Astrocyte (in vitro differentiated cells and primary cell): ENCODE measurements at regions not wholly inside any gene's neighbourhood (a gene's known extent, or its start where the extent isn't known, plus 50 kb on each side); places are given as distances from the start of the nearest gene placed in this dataset.

Experiments used
- DNase-seq: peaks from one replicate; pipeline ENCODE4 v3.0.0-alpha.2; 2010; ENCODE audit warnings: low read depth
- FAIRE-seq: peaks from 2 replicates; lab custom pipeline; 2011; peaks lifted over from hg19 to GRCh38; lab: Jason Lieb, UNC
- H2AFZ ChIP-seq: 2 replicates; pipeline ENCODE4 v1.6.0; 2012; ENCODE audit warnings: low read depth, low read length, inconsistent platforms
- H3K27ac ChIP-seq: 2 replicates; pipeline ENCODE4 v1.5.1; 2011; ENCODE audit warnings: low read depth, low read length, inconsistent platforms
- H3K27me3 ChIP-seq: 2 replicates; pipeline ENCODE4 v1.6.0; 2011; ENCODE audit warnings: low read length, inconsistent platforms; ENCODE audit not compliant: insufficient read depth
- H3K36me3 ChIP-seq: 2 replicates; pipeline ENCODE4 v1.5.1; 2011; ENCODE audit warnings: low read length, inconsistent platforms; ENCODE audit not compliant: insufficient read depth
- H3K4me1 ChIP-seq: 2 replicates; pipeline ENCODE4 v1.5.1; 2011; ENCODE audit warnings: low read length, inconsistent platforms; ENCODE audit not compliant: insufficient read depth
- H3K4me2 ChIP-seq: 2 replicates; pipeline ENCODE4 v1.6.0; 2012; ENCODE audit warnings: low read length, inconsistent platforms
- H3K4me3 ChIP-seq: 2 replicates; pipeline ENCODE4 v1.5.1; 2011; ENCODE audit warnings: low read depth, mild to moderate bottlenecking, low read length, inconsistent platforms; ENCODE audit not compliant: insufficient read depth
- H3K79me2 ChIP-seq: 2 replicates; pipeline ENCODE4 v1.6.0; 2012; ENCODE audit warnings: mild to moderate bottlenecking, low read length, inconsistent platforms; ENCODE audit not compliant: insufficient read depth
- H3K9ac ChIP-seq: 2 replicates; pipeline ENCODE4 v1.6.0; 2012; ENCODE audit warnings: mild to moderate bottlenecking, low read length, inconsistent platforms
- H3K9me3 ChIP-seq: 2 replicates; pipeline ENCODE4 v1.5.1; 2012; ENCODE audit warnings: low read depth, mild to moderate bottlenecking, low read length, inconsistent platforms; ENCODE audit not compliant: insufficient read depth
- H4K20me1 ChIP-seq: 2 replicates; pipeline ENCODE4 v1.6.0; 2012; ENCODE audit warnings: low read length, inconsistent platforms; ENCODE audit not compliant: insufficient read depth
- H3K27ac Mint-ChIP-seq: one replicate; pipeline ENCODE4 v1.8.0; 2021; ENCODE audit warnings: mild to moderate bottlenecking, mixed read lengths; ENCODE audit not compliant: unreplicated experiment
- H3K27me3 Mint-ChIP-seq: one replicate; pipeline ENCODE4 v1.8.0; 2021; ENCODE audit warnings: low read depth, mixed read lengths; ENCODE audit not compliant: unreplicated experiment
- H3K36me3 Mint-ChIP-seq: one replicate; pipeline ENCODE4 v1.8.0; 2021; ENCODE audit warnings: low read depth, mixed read lengths; ENCODE audit not compliant: unreplicated experiment
- H3K4me1 Mint-ChIP-seq: one replicate; pipeline ENCODE4 v1.8.0; 2021; ENCODE audit warnings: low read depth, mixed read lengths; ENCODE audit not compliant: unreplicated experiment
- H3K4me3 Mint-ChIP-seq: one replicate; pipeline ENCODE4 v1.8.0; 2021; ENCODE audit warnings: mild to moderate bottlenecking, moderate library complexity, mixed read lengths; ENCODE audit not compliant: unreplicated experiment
- H3K9me3 Mint-ChIP-seq: one replicate; pipeline ENCODE4 v1.8.0; 2021; ENCODE audit warnings: mild to moderate bottlenecking, mixed read lengths; ENCODE audit not compliant: unreplicated experiment
- CTCF ChIP-seq: IDR thresholded peaks from 2 replicates; pipeline ENCODE4 v1.5.1; 2011; ENCODE audit warnings: low read depth, mild to moderate bottlenecking, inconsistent platforms, low read length, moderate library complexity; ENCODE audit not compliant: insufficient read depth
- EZH2 ChIP-seq: IDR thresholded peaks from 2 replicates; pipeline ENCODE4 v1.6.1; 2012; ENCODE audit warnings: mild to moderate bottlenecking, low read length, inconsistent platforms; ENCODE audit not compliant: insufficient read depth

GRCh38 chr9:100720922-100721321 lies 143.0 kb downstream of the CAVIN4 start:
- Histone ChIP-seq H2AFZ (no peak overlapping the region), H3K27me3 (no peaks in the 10 kb centered on the region), H3K36me3 (no peaks in the 10 kb centered on the region), H3K4me3 (no peak overlapping the region), H3K27ac (no peak overlapping the region), H3K9me3 (no peaks in the 10 kb centered on the region), H3K9ac (no peak overlapping the region), H3K4me2 (no peak overlapping the region), H3K4me1 (no peaks in the 10 kb centered on the region), H3K79me2 (no peaks in the 10 kb centered on the region), H4K20me1 (no peaks in the 10 kb centered on the region)
- Mint-ChIP-seq H3K4me1 (peaks cover 7% of the 10 kb centered on the region), H3K27ac (no peak overlapping the region), H3K36me3 (no peaks in the 10 kb centered on the region), H3K27me3 (peaks cover 3% of the 10 kb centered on the region), H3K9me3 (no peaks in the 10 kb centered on the region), H3K4me3 (no peak overlapping the region)
- no peak for TF ChIP-seq EZH2
- no peak for TF ChIP-seq CTCF
- no peak for FAIRE-seq
- DNase-seq: peak; percentile 20

GRCh38 chr9:100724886-100725285 lies 147.0 kb downstream of the CAVIN4 start:
- Histone ChIP-seq H2AFZ (no peak overlapping the region), H4K20me1 (no peaks in the 10 kb centered on the region), H3K27me3 (no peaks in the 10 kb centered on the region), H3K27ac (no peak overlapping the region), H3K4me3 (no peak overlapping the region), H3K4me1 (no peaks in the 10 kb centered on the region), H3K9ac (no peak overlapping the region), H3K36me3 (no peaks in the 10 kb centered on the region), H3K9me3 (no peaks in the 10 kb centered on the region), H3K4me2 (no peak overlapping the region), H3K79me2 (no peaks in the 10 kb centered on the region)
- no peaks in the 10 kb centered on the region for H3K36me3 Mint-ChIP-seq
- no peak overlapping the region for H3K4me3 Mint-ChIP-seq
- DNase-seq: no peak
- no peaks in the 10 kb centered on the region for H3K27me3 Mint-ChIP-seq
- no peak overlapping the region for H3K27ac Mint-ChIP-seq
- no peaks in the 10 kb centered on the region for H3K9me3 Mint-ChIP-seq
- TF ChIP-seq EZH2 (no peak), CTCF (no peak)
- FAIRE-seq: no peak
- peaks cover 7% of the 10 kb centered on the region for H3K4me1 Mint-ChIP-seq

GRCh38 chr9:100725371-100725770 lies 147.5 kb downstream of the CAVIN4 start:
- H3K4me2 ChIP-seq: no peak overlapping the region

More at GRCh38 chr9:100725371-100725770, 147.5 kb downstream of the CAVIN4 start:
- Histone ChIP-seq H3K36me3 (no peaks in the 10 kb centered on the region), H3K9me3 (no peaks in the 10 kb centered on the region), H3K27me3 (no peaks in the 10 kb centered on the region), H3K27ac (no peak overlapping the region), H2AFZ (no peak overlapping the region), H3K4me1 (no peaks in the 10 kb centered on the region), H3K9ac (no peak overlapping the region), H3K79me2 (no peaks in the 10 kb centered on the region), H3K4me3 (no peak overlapping the region), H4K20me1 (no peaks in the 10 kb centered on the region)
- FAIRE-seq: no peak
- Mint-ChIP-seq H3K27me3 (no peaks in the 10 kb centered on the region), H3K4me3 (no peak overlapping the region), H3K36me3 (no peaks in the 10 kb centered on the region), H3K4me1 (peaks cover 7% of the 10 kb centered on the region), H3K9me3 (no peaks in the 10 kb centered on the region), H3K27ac (no peak overlapping the region)
- no peak for DNase-seq
- no peak for TF ChIP-seq CTCF
- no peak for TF ChIP-seq EZH2
